Gastroesophageal sphincter (tissue), 4 donors: ENCODE measurements at regions not wholly inside any gene's neighbourhood (a gene's known extent, or its start where the extent isn't known, plus 50 kb on each side); places are given as distances from the start of the nearest gene placed in this dataset.

ENCODE experiments used
- ATAC-seq: fragments of 150-250 bp; one replicate; pipeline ENCODE4 v1.9.1; 2016; ENCODE audit warnings: mild to moderate bottlenecking, moderate library complexity
- H3K27ac ChIP-seq, 4 donors: fragments of 200-600 bp; sonication (generic) in 3 of 4; 1 replicate in 3 of 4; 2 replicates in 1 of 4; pipeline ENCODE4 v1.5.1; 2016 to 2019
- H3K27me3 ChIP-seq: fragments of 200-600 bp; sonication (generic); one replicate; pipeline ENCODE4 v1.5.1; 2019
- H3K36me3 ChIP-seq, 2 donors: fragments of 200-600 bp; sonication (generic); one replicate each; pipeline ENCODE4 v1.5.1; 2019; ENCODE audit warnings: control low read depth in 1 of 2
- H3K4me1 ChIP-seq, 3 donors: fragments of 200-600 bp; sonication (generic); 1 replicate in 2 of 3; 2 replicates in 1 of 3; pipeline ENCODE4 v1.5.1; 2016 to 2019; ENCODE audit warnings: control low read depth in 2 of 3
- H3K4me3 ChIP-seq, 2 donors: fragments of 200-600 bp; sonication (generic); one replicate each; pipeline ENCODE4 v1.5.1; 2019; ENCODE audit warnings: mild to moderate bottlenecking in 1 of 2, moderate library complexity in 1 of 2
- H3K9me3 ChIP-seq, 3 donors: fragments of 200-600 bp; sonication (generic); one replicate each; pipeline ENCODE4 v1.5.1; 2017 to 2019; ENCODE audit warnings: control low read depth in 2 of 3
- EP300 ChIP-seq: sonication (generic); formaldehyde crosslinking; IDR thresholded peaks from one replicate; pipeline ENCODE4 v1.6.1; 2017; ENCODE audit warnings: antibody characterized with exemption, mild to moderate bottlenecking
- POLR2A ChIP-seq, 2 donors: fragments of 450-650 bp; IDR thresholded peaks; one replicate each; pipeline ENCODE4 v1.6.1; 2017; ENCODE audit warnings: antibody characterized with exemption in 2 of 2, mild to moderate bottlenecking in 2 of 2, moderate library complexity in 1 of 2
- POLR2AphosphoS5 ChIP-seq: sonication (generic); formaldehyde crosslinking; IDR thresholded peaks from one replicate; pipeline ENCODE4 v1.6.1; 2017; ENCODE audit warnings: antibody characterized with exemption
- WGBS, 2 donors: methylation state at CpG; one replicate each; pipeline ENCODE4 v1.1.5; 2018; ENCODE audit warnings: low coverage in 1 of 2; 5-methylcytosine and 5-hydroxymethylcytosine counted together
- TF ChIP-seq, protein P1 (sequence below), 4 experiments: fragments of 200-600 bp in 2 of 4; fragments of 450-650 bp in 2 of 4; sonication (generic) in 1 of 4; IDR thresholded peaks; one replicate each; pipeline ENCODE4 v1.5.1; 2017 to 2019; ENCODE audit warnings: antibody characterized with exemption in 4 of 4, mild to moderate bottlenecking in 2 of 4, moderate library complexity in 2 of 4

DNA sequence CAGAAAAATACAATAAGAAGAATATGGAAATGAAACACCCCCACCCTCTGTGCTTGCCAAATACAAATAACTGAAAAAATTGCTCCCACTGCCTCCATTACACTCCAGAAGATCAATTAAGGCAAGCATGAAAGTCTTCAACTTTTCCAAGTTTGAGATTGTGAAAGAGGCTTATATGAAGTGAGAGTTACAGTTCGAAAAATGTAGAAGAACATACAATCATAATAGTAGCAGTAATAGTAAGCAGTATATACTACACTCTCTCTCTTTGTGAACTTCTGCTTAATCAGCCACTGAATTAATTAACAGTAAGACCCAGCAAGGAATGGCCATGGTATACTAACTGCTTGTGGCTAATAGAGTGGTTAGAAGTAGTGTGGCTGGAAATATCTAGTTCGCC is 923.2 kb downstream of the RPA4 start:
- Histone ChIP-seq H3K4me3 (no peak overlapping the region), H3K4me1 (no peaks in the 10 kb centered on the region), H3K27ac (no peak overlapping the region), H3K27me3 (no peaks in the 10 kb centered on the region), H3K9me3 (no peaks in the 10 kb centered on the region), H3K36me3 (no peaks in the 10 kb centered on the region)
- WGBS, 2 donors: 84 to 92% methylated on average over 2 of the region's 2 CpGs
- ATAC-seq: no peak
- no peak for TF ChIP-seq EP300
- TF ChIP-seq POLR2A (IDR thresholded peaks at IDR 0.05): no peak
- no peak for TF ChIP-seq POLR2AphosphoS5
- TF ChIP-seq, protein P1, sequence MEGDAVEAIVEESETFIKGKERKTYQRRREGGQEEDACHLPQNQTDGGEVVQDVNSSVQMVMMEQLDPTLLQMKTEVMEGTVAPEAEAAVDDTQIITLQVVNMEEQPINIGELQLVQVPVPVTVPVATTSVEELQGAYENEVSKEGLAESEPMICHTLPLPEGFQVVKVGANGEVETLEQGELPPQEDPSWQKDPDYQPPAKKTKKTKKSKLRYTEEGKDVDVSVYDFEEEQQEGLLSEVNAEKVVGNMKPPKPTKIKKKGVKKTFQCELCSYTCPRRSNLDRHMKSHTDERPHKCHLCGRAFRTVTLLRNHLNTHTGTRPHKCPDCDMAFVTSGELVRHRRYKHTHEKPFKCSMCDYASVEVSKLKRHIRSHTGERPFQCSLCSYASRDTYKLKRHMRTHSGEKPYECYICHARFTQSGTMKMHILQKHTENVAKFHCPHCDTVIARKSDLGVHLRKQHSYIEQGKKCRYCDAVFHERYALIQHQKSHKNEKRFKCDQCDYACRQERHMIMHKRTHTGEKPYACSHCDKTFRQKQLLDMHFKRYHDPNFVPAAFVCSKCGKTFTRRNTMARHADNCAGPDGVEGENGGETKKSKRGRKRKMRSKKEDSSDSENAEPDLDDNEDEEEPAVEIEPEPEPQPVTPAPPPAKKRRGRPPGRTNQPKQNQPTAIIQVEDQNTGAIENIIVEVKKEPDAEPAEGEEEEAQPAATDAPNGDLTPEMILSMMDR (IDR thresholded peaks at IDR 0.05): no peak

DNA sequence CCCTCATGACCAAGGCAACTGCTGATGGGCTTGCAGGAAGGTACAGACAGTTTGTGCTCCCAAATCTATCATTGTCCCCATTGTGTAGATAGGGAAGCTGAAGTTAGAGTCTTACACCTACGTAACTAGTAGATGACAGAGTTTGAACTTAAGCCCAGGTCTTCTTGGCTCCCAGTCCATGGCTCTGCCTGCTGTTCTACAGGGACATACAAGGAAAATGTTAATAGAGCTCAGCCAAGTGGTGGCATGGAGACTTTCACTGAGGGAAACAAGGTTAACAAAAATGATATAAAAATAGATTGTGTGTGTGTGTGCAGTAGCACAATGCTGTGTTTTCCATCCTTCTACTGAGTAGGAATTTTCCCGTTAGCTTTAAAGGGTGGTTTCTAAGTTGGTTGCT is 936.5 kb downstream of the RPA4 start:
- no peak for ATAC-seq
- H3K4me3 ChIP-seq: no peak overlapping the region
- WGBS, 2 donors: 48 to 59% methylated on average over 2 of the region's 2 CpGs
- no peak overlapping the region for H3K27ac ChIP-seq
- TF ChIP-seq EP300 (no peak), POLR2AphosphoS5 (no peak), POLR2A (IDR thresholded peaks at IDR 0.05) (no peak)
- TF ChIP-seq, protein P1 (IDR thresholded peaks at IDR 0.05): no peak
- no peaks in the 10 kb centered on the region for H3K36me3 ChIP-seq
- H3K9me3 ChIP-seq: no peaks in the 10 kb centered on the region
- H3K4me1 ChIP-seq: no peaks in the 10 kb centered on the region
- H3K27me3 ChIP-seq: no peaks in the 10 kb centered on the region

DNA sequence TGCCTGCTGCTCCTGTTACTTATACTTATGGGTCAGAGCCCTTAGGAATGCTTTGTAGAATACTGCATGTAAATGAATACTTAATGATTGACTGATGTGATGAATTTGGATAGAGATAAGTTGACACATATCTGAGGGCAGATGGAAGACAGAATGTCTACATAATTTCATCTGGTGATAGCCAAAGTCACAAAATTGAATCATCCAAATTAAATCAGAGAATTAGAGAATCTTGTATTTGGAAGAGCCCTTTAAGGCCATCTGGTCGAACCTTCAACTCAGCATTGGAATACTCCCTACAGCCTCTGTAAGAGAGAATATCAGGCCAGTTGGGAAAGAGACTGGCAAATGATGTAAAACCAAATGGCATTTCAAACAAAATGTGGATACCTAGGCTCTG is 944.8 kb downstream of the RPA4 start:
- TF ChIP-seq, protein P1 (IDR thresholded peaks at IDR 0.05): no peak
- TF ChIP-seq POLR2AphosphoS5 (no peak), POLR2A (IDR thresholded peaks at IDR 0.05) (no peak), EP300 (no peak)
- no peaks in the 10 kb centered on the region for H3K27me3 ChIP-seq
- no peak overlapping the region for H3K27ac ChIP-seq
- H3K9me3 ChIP-seq: no peaks in the 10 kb centered on the region
- H3K36me3 ChIP-seq: no peaks in the 10 kb centered on the region
- WGBS, 2 donors: 100% methylated on average over 1 of the region's 1 CpG; no CpG with 5 or more reads in 1 of the 2 donors
- H3K4me3 ChIP-seq: no peak overlapping the region
- H3K4me1 ChIP-seq: no peaks in the 10 kb centered on the region
- no peak for ATAC-seq

DNA sequence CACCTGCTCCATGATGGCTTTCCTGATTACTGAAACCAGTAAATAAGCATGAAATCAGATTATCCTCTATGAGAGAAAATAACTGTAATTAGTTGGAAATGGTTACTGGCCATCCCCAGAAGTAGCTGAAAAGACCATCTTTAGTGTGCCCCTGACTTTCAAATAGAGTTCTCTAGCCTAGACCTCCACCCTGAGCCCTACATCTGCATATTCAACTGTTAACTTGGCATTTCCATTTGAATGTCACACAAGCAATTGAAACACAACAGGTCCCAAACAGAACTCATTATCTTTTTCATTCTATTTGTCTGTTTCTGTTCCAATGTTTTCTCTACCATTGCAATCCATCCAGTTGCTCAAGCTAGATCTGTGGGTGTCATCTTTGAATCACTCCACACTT is 952.3 kb downstream of the RPA4 start:
- no peaks in the 10 kb centered on the region for H3K4me1 ChIP-seq
- no peaks in the 10 kb centered on the region for H3K9me3 ChIP-seq
- no peak for ATAC-seq
- no peak overlapping the region for H3K4me3 ChIP-seq
- no peaks in the 10 kb centered on the region for H3K27me3 ChIP-seq
- no peak overlapping the region for H3K27ac ChIP-seq
- no peaks in the 10 kb centered on the region for H3K36me3 ChIP-seq
- TF ChIP-seq POLR2AphosphoS5 (no peak), POLR2A (IDR thresholded peaks at IDR 0.05) (no peak), EP300 (no peak)
- TF ChIP-seq, protein P1 (IDR thresholded peaks at IDR 0.05): no peak

DNA sequence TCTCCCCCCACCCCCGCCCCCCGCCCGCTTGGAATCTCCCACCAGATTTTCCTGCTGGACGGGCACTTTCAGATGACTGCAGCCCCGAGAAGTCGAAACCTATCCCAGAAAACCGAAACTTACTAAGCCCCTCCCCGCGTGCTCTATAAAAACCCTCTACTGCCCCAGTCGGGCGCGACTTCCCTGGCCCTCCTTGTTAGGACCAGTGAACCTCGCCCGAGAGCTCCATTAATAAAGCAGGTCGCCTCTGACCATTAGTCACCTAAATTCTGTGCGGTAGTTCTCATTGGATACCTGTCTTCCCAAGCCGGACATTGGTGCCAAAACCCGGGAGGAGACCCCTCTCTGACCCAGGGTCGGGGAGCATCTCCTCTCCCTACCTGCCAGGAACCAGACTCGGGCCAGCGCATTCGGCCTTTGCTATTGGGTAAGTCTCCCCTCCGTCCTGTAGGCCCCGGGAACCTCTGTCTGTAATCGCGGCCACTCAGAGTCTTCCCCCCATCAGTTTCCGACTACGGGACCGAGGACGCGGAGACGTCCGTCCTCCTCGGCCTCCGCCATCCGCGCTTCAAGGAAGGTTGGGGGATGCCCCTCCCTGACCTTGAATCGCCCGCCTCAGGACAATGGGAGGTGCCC is 958.0 kb downstream of the RPA4 start:
- no peaks in the 10 kb centered on the region for H3K36me3 ChIP-seq
- no peaks in the 10 kb centered on the region for H3K27me3 ChIP-seq
- TF ChIP-seq POLR2A (IDR thresholded peaks at IDR 0.05) (no peak), POLR2AphosphoS5 (no peak), EP300 (no peak)
- TF ChIP-seq, protein P1 (IDR thresholded peaks at IDR 0.05): no peak
- no peak overlapping the region for H3K27ac ChIP-seq
- WGBS, 2 donors: 90 to 94% methylated on average over 2 to 9 of the region's 39 CpGs
- H3K4me1 ChIP-seq: no peaks in the 10 kb centered on the region
- no peak for ATAC-seq
- no peak overlapping the region for H3K4me3 ChIP-seq
- H3K9me3 ChIP-seq: no peaks in the 10 kb centered on the region
